Putamen (tissue), 1 donor: ENCODE measurements at regions not wholly inside any gene's neighbourhood (a gene's known extent, or its start where the extent isn't known, plus 50 kb on each side); places are given as distances from the start of the nearest gene placed in this dataset.
A peak's percentile ranks its signal among the peaks of the same experiment; 100 is the strongest.
"Not testable (repeated sequence)": the region's sequence is repeated elsewhere in the genome, so short reads cannot be mapped to it uniquely, and the experiment has no call there.

Experiments used
- DNase-seq: peaks from one replicate; pipeline ENCODE4 v3.0.0-alpha.2; 2016; ENCODE audit warnings: low spot score

GRCh38 chr10:62589689-62590088, 214.8 kb upstream of the ADO start:
- DNase-seq = no peak

DNA sequence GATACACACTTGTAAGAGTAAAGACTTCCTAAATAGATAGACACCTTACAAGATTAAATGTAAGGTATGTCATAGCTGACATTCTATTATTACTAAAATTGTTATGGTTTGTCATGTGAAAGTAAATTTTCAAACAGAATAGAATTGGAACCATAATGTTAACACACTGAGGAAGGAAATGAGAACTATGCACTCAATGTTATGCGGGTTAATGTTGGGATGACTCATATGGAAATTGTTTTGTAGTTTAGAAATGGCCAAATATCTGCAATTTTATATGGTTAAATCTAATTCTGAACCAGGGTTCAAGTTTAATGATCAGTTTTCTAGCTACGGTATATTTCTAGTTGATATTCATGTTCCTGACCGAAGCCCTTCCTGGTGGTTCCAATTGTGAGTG, 214.2 kb upstream of the ADO start:
- DNase-seq = no peak

DNA sequence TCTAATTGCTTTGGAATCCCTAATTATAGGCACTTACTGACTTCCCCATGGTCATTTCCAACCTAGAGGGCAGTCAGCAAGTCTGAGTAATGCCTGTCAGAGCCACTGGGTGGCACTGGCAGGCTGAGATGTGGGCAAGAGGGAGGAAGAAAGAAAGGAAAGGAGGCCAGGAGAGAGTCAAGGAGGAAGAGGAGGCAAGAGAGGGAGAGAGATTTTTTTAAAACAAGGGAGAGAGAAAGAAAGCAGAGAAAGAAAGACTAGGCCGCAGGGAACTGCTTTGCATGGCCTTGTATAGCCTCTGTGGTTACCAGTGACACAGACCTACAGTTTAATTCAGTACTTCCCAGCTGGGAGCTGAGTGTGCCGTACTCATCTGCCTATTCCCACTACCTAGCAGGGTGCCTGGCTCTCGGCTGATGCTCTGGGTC, 210.4 kb upstream of the ADO start:
- DNase-seq = peak; percentile 61

DNA sequence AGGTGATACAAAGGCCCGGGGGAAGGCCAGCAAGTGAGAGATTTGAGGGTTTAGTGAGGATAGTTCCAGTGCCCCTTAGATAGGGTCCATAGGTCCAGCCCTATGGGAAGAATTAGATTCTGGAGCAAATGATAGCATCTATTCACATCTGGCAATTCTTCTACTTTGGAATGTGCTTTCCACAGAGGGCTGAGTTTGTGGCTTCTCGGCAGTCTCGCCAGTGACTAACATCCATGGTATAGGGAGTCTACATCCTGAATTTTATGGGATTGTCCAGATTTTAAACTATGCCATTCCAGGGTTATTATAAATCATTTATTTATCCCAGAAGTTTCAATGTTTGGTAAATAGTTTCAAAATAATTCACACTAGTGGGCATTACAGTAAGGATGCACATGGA, 207.3 kb upstream of the ADO start:
- no peak for DNase-seq

DNA sequence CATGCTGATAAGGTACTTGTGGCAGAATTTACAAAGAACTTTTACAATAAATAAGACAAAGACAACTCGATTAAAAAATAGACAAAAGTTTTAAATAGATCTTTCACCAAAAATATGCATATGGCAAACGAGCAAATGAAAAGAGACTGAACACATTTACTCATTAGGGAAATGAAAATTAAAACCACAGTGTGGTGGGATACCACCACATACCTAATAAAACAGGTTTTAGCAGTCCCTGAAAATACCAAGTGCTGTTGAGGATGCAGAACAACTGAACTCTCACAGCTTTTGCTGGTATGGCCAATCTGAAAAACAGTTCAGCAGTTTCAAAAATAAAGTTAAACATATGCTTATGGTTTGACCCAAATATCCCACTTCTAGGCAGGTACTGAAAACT, 205.4 kb upstream of the ADO start:
- no peak for DNase-seq

DNA sequence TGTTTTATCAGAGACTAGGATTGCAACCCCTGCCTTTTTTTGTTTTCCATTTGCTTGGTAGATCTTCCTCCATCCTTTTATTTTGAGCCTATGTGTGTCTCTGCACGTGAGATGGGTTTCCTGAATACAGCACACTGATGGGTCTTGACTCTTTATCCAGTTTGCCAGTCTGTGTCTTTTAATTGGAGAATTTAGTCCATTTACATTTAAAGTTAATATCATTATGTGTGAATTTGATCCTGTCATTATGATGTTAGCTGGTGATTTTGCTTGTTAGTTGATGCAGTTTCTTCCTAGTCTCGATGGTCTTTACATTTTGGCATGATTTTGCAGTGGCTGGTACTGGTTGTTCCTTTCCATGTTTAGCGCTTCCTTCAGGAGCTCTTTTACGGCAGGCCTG, 198.0 kb upstream of the ADO start:
- not testable (repeated sequence) for DNase-seq

DNA sequence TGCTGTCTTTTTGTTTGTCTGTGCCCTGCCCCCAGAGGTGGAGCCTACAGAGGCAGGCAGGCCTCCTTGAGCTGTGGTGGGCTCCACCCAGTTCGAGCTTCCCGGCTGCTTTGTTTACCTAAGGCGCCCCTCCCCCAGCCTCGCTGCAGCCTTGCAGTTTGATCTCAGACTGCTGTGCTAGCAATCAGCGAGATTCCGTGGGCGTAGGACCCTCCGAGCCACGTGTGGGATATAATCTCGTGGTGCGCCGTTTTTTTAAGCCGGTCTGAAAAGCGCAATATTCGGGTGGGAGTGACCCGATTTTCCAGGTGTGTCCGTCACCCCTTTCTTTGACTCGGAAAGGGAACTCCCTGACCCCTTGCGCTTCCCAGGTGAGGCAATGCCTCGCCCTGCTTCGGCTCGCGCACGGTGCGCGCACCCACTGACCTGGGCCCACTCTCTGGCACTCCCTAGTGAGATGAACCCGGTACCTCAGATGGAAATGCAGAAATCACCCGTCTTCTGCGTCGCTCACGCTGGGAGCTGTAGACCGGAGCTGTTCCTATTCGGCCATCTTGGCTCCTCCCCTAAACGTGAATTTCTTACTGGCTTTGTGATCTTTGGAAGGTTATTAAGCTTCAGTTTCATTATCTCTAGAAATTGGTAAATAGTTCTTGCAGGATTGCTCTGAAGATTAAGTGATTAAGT, 196.2 kb upstream of the ADO start:
- DNase-seq = not testable (repeated sequence)

GRCh38 chr10:62610649-62611229, 193.8 kb upstream of the ADO start:
- DNase-seq = peak; percentile 46

DNA sequence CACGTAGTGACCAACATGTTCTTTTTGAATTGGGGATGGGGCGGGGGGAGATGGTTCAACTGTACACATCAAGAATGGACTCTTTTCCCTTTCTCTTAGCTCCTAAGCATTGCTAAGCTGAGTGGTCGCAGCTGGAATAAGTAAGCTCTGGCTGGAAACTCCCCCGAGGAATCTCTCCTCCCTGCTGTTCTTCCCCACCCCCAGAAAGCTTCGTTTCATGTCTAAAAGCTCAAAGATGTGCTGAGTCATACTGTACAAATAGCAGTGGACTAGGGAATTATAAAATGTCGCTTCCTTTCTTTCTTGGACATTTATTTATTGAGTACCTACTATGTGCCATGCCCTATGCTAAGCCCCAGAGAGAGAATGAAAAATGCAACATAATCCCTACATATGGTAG, 191.1 kb upstream of the ADO start:
- DNase-seq = no peak

DNA sequence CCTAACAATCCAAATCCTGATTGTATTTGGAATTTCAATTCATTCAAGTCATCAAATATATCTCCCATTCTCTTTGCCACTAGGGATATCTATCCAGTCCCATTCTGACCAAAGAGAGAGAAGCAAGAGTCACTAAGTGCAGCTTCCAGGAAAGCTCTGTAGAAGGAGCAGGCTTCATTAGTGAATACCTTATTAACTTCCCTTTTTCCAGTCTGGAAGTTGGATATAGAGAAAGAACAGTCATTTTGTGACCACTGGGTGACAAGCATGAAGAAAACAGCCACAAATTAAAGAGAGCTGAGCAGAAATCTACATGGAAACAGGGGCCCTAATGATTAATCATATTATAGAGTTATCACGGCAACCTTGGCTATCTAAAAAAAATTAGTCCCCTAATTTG, 190.7 kb upstream of the ADO start:
- no peak for DNase-seq

- DNase-seq = no peak
Observed at GRCh38 chr10:62614389-62615157, 189.9 kb upstream of the ADO start.

- no peak for DNase-seq
Observed at GRCh38 chr10:62616885-62617590, 187.5 kb upstream of the ADO start.

GRCh38 chr10:62617652-62618051, 186.9 kb upstream of the ADO start:
- no peak for DNase-seq

DNA sequence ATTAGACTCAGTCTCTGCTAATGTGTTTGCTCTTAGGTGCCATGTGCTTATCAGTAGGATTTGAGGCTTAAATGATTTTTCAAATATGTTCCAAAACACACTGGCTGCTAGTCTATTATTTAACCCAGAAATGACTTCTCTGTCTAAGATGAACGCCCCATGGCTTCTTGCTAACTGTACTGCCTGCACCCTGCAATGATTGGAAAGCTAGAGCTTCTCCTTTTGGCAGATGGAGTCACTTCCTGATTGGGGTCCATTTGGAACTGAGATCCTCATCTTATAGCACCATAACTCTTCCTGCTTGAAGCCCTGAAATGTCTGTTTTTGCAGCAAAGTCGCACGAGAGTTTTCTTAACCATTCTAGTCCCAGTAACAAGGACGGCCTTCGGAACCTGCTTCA, 186.5 kb upstream of the ADO start:
- DNase-seq = no peak

DNA sequence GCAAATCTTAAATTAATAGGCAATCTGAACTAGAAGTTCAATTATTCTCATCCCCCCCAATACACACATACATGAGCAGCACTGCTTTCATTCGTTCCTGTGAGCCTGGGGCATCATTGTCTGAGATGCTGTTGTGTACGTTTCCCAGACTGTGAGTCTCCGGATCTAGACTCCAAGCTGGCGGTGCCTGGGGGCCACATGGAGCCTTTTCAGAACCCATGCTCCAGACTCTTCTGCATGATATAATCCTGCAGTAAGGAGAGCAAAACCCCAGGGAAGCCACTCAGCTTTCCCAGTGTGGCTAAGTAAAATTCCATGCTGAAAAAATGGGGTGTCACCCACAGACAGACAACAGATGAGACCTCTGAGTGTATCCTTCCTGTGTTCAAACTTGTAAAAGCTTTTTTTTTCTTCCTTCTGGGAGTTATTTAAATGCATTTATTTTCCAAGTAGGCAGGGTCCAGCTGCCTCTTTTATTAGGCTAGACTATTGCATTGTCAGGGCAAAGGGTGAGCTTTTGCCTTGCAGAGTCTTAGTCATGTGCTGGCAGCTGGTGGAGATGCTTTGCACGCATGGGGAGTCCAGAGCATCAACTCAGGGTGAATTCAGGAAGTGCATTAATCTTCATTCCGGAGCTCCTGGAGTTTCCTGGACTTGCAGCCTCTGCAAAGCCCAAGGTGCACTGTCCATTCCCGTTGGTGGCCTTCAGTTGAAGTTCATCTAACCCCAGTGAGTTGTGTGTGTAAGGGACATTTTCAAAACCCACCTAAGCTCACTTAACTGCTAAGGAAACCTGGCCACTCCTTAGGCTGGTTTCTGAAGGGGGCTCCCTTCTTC, 185.7 kb upstream of the ADO start:
- DNase-seq = no peak

GRCh38 chr10:62619413-62619738, 185.1 kb upstream of the ADO start:
- no peak for DNase-seq

DNA sequence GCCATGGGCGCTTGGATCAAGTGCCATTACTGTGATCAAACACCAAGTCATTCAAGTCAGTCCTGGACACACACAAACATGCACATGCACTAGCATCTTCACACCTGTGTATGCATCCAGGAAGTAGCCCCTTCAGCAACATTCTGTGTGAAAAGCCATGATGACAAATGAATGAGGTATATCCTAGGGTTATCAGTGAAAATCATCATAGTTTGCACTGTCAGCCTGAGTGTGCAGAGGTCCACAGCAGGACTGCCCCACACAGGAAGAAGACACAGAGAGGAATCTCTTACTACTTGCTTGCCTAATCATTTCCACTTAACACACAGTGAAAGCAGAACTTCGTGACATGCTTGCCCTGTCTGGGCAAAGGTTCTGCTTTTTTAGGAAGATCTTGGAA, 184.0 kb upstream of the ADO start:
- no peak for DNase-seq

GRCh38 chr10:62623223-62623622, 181.3 kb upstream of the ADO start:
- no peak for DNase-seq

GRCh38 chr10:62625484-62625883, 179.0 kb upstream of the ADO start:
- no peak for DNase-seq

GRCh38 chr10:62626079-62626478, 178.4 kb upstream of the ADO start:
- DNase-seq = no peak

GRCh38 chr10:62626817-62627216, 177.7 kb upstream of the ADO start:
- DNase-seq = no peak

- DNase-seq = no peak
Observed at GRCh38 chr10:62627983-62628382, 176.5 kb upstream of the ADO start.
